Muscle of back (tissue), 3 donors: ENCODE measurements at regions not wholly inside any gene's neighbourhood (a gene's known extent, or its start where the extent isn't known, plus 50 kb on each side); places are given as distances from the start of the nearest gene placed in this dataset.

ENCODE experiments used
- DNase-seq, 3 donors: peaks; one replicate each; pipeline versions ENCODE4 v3.0.0 to v3.0.0-alpha.2; 2013

GRCh38 chr6:126529637-126530362 lies 189.9 kb downstream of the CENPW start:
- peak in 2 of 3 donors; percentile 20 to 53 for DNase-seq

GRCh38 chr6:126530775-126531174 lies 190.9 kb downstream of the CENPW start:
- DNase-seq = no peak

DNA sequence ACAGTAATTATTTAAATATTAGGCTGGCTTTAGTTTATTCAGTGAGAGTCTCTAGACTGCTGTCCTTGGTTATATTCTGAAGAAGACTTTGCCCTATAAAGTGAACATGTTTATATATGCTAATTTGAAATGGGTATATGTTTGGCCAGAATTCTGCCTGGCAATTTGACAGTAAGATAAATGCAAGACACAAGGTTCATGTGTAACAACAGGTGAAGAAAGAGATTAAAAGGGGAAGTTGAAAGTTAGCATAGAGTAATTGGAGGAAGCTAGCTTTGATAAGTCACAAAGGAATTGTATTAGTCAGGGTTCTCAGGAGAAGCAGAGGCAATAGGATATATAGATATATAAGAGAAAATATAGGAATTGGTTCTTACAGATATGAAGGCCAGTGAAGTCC lies 191.4 kb downstream of the CENPW start:
- DNase-seq = no peak

GRCh38 chr6:126531840-126532239 lies 191.9 kb downstream of the CENPW start:
- no peak for DNase-seq

DNA sequence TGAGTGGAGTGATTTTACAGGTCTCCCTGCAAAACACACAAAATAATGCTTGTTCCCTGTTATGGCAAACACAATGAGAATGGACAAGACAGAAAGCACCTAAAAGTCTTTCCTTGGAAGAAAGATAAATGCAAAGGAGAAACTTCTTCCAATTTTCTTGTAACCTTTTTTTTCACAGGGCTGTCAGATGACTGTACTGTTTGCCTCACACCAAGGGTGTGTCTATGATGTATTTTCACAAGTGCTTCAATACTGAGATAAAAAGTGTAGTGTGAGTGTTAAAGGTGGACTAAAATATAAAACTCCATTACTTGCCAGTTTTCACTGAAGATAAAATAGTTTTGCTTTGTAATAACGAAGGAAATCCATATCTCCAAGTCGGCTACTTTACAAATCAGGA lies 194.5 kb downstream of the CENPW start:
- no peak for DNase-seq

DNA sequence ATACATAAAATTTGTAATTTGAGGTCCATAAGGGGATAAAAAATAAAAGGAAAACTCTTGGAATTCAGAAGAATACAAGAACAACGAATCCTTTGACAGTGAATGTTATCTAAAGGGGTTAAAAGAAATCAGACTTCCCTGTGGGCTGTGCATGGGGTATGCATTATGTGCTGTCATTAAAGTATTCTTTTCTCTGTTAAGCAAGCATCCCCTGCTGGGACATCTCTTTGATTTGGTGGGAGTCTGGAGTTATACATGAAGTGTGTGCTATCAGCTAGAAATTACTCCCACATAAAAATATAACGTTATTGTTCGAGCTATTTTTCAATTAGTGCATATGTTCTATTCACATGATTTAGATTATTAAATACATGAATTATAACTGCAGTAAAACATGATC lies 195.2 kb downstream of the CENPW start:
- no peak for DNase-seq

- DNase-seq = peak in 1 of 3 donors; percentile 26
Measured at GRCh38 chr6:126535595-126535994, 195.7 kb downstream of the CENPW start.

DNA sequence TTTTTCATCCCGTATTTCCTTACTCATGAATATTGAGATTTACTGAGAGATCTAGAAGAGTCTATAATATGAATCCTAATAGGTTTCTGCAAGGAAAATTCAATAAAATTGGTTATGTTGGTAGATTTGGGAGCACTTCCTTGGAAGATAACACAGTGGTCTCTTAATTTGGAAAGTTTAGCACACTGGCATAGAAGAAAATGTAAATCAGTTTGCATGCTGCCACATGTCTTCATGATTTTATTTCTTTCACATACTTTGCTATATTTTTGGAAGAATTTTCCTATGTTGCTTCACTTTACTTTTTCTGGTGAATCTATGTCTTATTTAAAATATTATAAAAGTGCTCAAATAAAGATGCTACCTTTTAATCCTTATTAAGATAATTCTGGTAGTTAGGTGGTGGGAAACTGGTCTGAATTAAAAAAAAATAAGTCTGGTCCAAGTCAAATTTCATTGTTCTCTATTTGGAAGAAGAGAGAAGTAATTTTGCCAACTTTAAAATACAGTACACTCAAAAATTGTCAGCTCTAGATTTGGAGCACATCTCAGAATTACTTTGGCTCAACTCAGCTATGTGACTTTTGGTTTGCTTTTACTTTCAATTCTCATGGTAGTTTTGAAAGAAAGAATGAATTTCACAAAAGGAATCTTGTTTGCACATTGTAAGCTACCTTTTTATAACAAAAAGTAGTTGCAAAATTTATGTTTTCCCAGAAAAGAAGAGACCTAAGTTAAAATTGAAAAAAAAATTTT lies 197.3 kb downstream of the CENPW start:
- DNase-seq = peak in 2 of 3 donors; percentile 20 to 55

DNA sequence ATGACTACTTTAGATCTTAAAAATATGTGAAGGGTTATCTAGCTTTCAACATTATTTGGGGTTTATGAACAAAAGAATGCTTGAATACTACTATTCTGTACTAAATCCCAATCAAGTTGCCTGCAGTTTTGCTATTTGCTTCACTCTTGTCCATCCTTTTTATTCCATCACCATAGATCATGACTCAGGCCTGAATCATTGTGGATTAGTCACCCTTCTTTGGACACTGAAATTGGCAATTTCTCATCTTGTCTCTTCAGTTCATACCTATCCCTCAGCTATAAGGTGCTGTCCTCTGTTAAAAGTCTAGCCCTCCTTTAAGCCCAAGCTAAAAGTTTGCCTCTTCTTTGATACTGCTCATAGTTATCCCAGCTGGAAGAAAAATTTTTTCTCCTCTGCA lies 199.1 kb downstream of the CENPW start:
- DNase-seq = no peak

GRCh38 chr6:126540161-126540560 lies 200.2 kb downstream of the CENPW start:
- no peak for DNase-seq

DNA sequence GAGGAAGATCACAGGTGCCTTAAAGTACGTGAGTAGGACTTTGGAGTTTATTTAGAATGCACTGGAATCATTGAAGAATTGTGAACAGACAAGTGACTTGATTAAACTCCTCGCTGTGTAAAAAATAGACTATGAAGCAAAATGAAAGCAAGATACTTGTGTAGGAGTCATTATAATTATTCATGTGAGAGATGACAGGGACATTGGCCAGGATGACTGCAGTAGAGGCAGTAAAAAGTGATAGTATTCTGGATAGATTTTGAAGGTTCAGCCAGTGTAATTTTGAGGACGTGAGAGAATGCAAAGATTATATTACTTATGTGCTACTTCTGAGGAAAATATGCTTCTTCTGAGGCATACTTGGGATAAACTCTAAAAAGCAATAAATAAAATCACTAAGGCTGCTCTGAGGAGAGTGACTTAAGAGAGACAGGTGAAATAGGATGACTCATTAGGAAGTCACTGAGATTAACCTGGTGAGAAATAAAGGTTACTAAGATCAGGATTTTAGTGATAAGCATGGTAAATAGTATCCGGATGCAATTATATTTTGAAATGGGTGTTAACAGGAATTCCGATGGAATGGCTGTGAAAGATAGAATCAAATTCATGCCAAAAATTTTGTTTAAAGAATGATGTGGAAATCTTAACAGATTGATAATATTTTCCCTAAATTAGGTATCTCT lies 202.0 kb downstream of the CENPW start:
- peak in 1 of 3 donors; percentile 58 for DNase-seq

- DNase-seq = peak; percentile 59 to 85 (median 64)
Measured at GRCh38 chr6:126546541-126547120, 206.7 kb downstream of the CENPW start.

- DNase-seq = no peak
Measured at GRCh38 chr6:126548300-126548699, 208.4 kb downstream of the CENPW start.

- DNase-seq = no peak
Measured at GRCh38 chr6:126550323-126550722, 210.4 kb downstream of the CENPW start.

DNA sequence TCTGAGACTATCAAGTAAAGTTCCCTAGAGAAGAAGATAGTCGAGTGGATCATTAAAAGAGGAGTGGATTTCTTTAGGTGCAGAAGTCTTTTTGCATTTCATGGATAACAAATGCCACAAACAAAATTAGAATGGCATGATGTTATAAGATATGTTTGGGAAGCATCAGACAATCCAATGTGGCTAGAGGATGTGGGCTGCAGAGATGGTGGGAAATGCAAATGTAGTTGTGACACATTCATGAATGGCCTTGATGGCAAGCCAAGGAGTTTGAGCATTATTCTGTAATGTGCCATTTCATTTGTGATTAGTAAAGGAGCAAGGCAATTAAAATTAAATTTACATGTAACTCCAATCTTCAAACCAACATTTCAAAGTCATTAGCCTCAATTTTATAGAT lies 211.9 kb downstream of the CENPW start:
- DNase-seq = no peak

DNA sequence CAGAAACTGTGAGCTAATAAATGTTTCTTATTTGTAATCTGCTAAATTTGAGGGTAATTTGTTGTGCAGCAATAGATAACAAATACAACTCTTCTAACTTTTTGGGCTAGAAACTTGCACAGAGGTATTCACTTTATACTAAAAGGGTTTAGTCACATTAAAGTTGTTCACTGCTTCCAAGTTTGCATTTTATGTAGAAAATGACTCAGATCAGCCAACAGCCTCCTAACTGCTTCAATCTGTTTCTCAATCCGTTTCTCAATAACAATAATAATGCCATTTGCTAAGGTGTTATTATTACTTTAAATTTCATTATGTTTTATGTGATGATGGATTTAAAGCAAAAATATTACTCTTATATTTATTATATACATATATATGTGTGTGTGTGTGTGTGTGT lies 213.9 kb downstream of the CENPW start:
- DNase-seq = no peak

- DNase-seq = no peak
Measured at GRCh38 chr6:126570507-126570906, 230.6 kb downstream of the CENPW start.

GRCh38 chr6:126574301-126574700 lies 234.4 kb downstream of the CENPW start:
- peak in 1 of 3 donors; percentile 1 for DNase-seq

DNA sequence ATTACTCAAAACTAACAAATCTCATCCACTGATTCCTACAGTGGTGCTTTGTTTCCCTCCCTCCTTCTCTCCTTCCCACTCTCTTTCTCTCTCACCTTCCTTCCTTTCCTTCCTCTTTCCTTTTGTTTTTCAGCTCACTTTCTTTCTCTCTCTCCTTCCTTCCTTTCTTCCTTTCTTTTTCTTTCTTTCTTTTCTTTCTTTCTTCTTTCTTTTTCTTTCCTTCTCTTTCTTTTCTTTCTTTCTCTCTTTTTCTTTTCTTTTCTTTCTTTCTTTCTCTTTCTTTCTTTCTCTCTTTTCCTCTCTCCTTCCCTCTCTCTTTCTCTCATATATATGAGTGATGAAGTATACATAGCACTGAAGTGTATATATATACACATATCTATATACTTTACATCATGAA lies 241.4 kb downstream of the CENPW start:
- DNase-seq = no peak

GRCh38 chr6:126600258-126600916 lies 260.5 kb downstream of the CENPW start:
- peak in 1 of 3 donors; percentile 3 for DNase-seq

- DNase-seq = no peak
Measured at GRCh38 chr6:126603410-126603809, 263.5 kb downstream of the CENPW start.

GRCh38 chr6:126605089-126605488 lies 265.2 kb downstream of the CENPW start:
- no peak for DNase-seq
